Esophagus muscularis mucosa (tissue), 4 donors: ENCODE measurements at regions not wholly inside any gene's neighbourhood (a gene's known extent, or its start where the extent isn't known, plus 50 kb on each side); places are given as distances from the start of the nearest gene placed in this dataset.
A peak's percentile ranks its signal among the peaks of the same experiment; 100 is the strongest.

ENCODE experiments used
- DNase-seq: peaks from one replicate; pipeline ENCODE4 v3.0.0-alpha.2; 2017; ENCODE audit errors: extremely low spot score
- H3K27ac ChIP-seq, 4 donors: fragments of 200-600 bp; sonication (generic); replicated peaks in 1 of 4; 1 replicate in 3 of 4; 2 replicates in 1 of 4; pipeline ENCODE4 v1.5.1; 2016 to 2019; ENCODE audit warnings: mild to moderate bottlenecking in 1 of 4
- H3K27me3 ChIP-seq, 4 donors: fragments of 200-600 bp; sonication (generic); one replicate each; pipeline versions ENCODE4 v1.5.1 to v1.6.0; 2016 to 2019
- H3K36me3 ChIP-seq, 4 donors: fragments of 200-600 bp; sonication (generic); one replicate each; pipeline ENCODE4 v1.5.1; 2016 to 2019
- H3K4me1 ChIP-seq, 4 donors: fragments of 200-600 bp; sonication (generic); one replicate each; pipeline ENCODE4 v1.5.1; 2016 to 2019
- H3K4me3 ChIP-seq, 4 donors: fragments of 200-600 bp; sonication (generic); 1 replicate in 2 of 4; 2 replicates in 2 of 4; pipeline ENCODE4 v1.5.1; 2016 to 2019; ENCODE audit warnings: mild to moderate bottlenecking in 4 of 4, moderate library complexity in 1 of 4
- H3K9me3 ChIP-seq, 4 donors: fragments of 200-600 bp; sonication (generic); 1 replicate in 3 of 4; 2 replicates in 1 of 4; pipeline ENCODE4 v1.5.1; 2016 to 2019
- CTCF ChIP-seq, 3 experiments: fragments of 200-600 bp in 2 of 3; fragments of 450-650 bp in 1 of 3; sonication (generic) in 2 of 3; IDR thresholded peaks; one replicate each; pipeline ENCODE4 v1.5.1; 2017 to 2019; ENCODE audit warnings: antibody characterized with exemption in 3 of 3, mild to moderate bottlenecking in 2 of 3, moderate library complexity in 1 of 3
- EP300 ChIP-seq: sonication (generic); formaldehyde crosslinking; IDR thresholded peaks from one replicate; pipeline ENCODE4 v1.6.1; 2017; ENCODE audit warnings: antibody characterized with exemption
- POLR2A ChIP-seq: fragments of 450-650 bp; IDR thresholded peaks from one replicate; pipeline ENCODE4 v1.6.1; 2017; ENCODE audit warnings: antibody characterized with exemption, moderate library complexity, mild to moderate bottlenecking, low read depth
- POLR2AphosphoS5 ChIP-seq, 2 donors: sonication (generic); formaldehyde crosslinking; IDR thresholded peaks; one replicate each; pipeline ENCODE4 v1.6.1; 2017; ENCODE audit warnings: antibody characterized with exemption in 2 of 2
- WGBS: methylation state at CpG from one replicate; pipeline ENCODE4 v1.1.5; 2018; 5-methylcytosine and 5-hydroxymethylcytosine counted together
- intact Hi-C: fragments of 100-400 bp; cut with DNase I; formaldehyde crosslinking; loops from one replicate; pipeline ENCODE4 v1.15.1; 2023

- Histone ChIP-seq H3K4me1 (peaks cover 0 to 42% (median 26%) of the 10 kb centered on the region in 4 donors), H3K36me3 (no peaks in the 10 kb centered on the region), H3K27ac (no peak overlapping the region), H3K9me3 (no peaks in the 10 kb centered on the region), H3K4me3 (no peak overlapping the region), H3K27me3 (no peaks in the 10 kb centered on the region)
- TF ChIP-seq POLR2A: no peak
- TF ChIP-seq POLR2AphosphoS5 (IDR thresholded peaks at IDR 0.05): no peak
- TF ChIP-seq EP300: no peak
- no peak for TF ChIP-seq CTCF (IDR thresholded peaks at IDR 0.05)
- intact Hi-C loops: no loop called here
- WGBS: 53% methylated on average over 3 of the region's 3 CpGs
- DNase-seq: no peak
Measured at GRCh38 chr17:59503500-59503899, 61.9 kb upstream of the DHX40 start.

GRCh38 chr17:59504821-59505220 lies 60.6 kb upstream of the DHX40 start:
- 97% methylated on average over 4 of the region's 4 CpGs for WGBS
- DNase-seq: no peak

GRCh38 chr17:59505610-59506276 lies 59.7 kb upstream of the DHX40 start:
- DNase-seq: no peak
- Histone ChIP-seq H3K36me3 (no peaks in the 10 kb centered on the region), H3K4me3 (no peak overlapping the region), H3K4me1 (peaks cover 0 to 27% (median 18%) of the 10 kb centered on the region in 4 donors), H3K9me3 (no peaks in the 10 kb centered on the region), H3K27me3 (no peaks in the 10 kb centered on the region), H3K27ac (no peak overlapping the region)
- 86% methylated on average over 4 of the region's 4 CpGs for WGBS
- intact Hi-C loops: no loop called here
- TF ChIP-seq CTCF (IDR thresholded peaks at IDR 0.05) (no peak), POLR2AphosphoS5 (IDR thresholded peaks at IDR 0.05) (peak in 1 of 2 donors; percentile 37), EP300 (no peak), POLR2A (no peak)

More at GRCh38 chr17:59504821-59505220, 60.6 kb upstream of the DHX40 start:
- Histone ChIP-seq H3K27ac (no peak overlapping the region), H3K9me3 (no peaks in the 10 kb centered on the region), H3K4me1 (peaks cover 0 to 28% (median 21%) of the 10 kb centered on the region in 4 donors), H3K4me3 (no peak overlapping the region), H3K27me3 (no peaks in the 10 kb centered on the region), H3K36me3 (no peaks in the 10 kb centered on the region)
- TF ChIP-seq EP300: no peak
- no peak for TF ChIP-seq POLR2A
- no peak for TF ChIP-seq CTCF (IDR thresholded peaks at IDR 0.05)
- no peak for TF ChIP-seq POLR2AphosphoS5 (IDR thresholded peaks at IDR 0.05)
- intact Hi-C loops: no loop called here

GRCh38 chr17:59506894-59507726 lies 58.3 kb upstream of the DHX40 start:
- TF ChIP-seq POLR2AphosphoS5 (IDR thresholded peaks at IDR 0.05) (no peak), CTCF (IDR thresholded peaks at IDR 0.05) (no peak), EP300 (no peak), POLR2A (no peak)
- 81% methylated on average over 9 of the region's 9 CpGs for WGBS
- peaks cover 0 to 24% (median 18%) of the 10 kb centered on the region in 4 donors for H3K4me1 ChIP-seq
- H3K36me3 ChIP-seq: no peaks in the 10 kb centered on the region
- DNase-seq: no peak
- H3K4me3 ChIP-seq: no peak overlapping the region
- no peaks in the 10 kb centered on the region for H3K9me3 ChIP-seq
- intact Hi-C loops: no loop called here
- H3K27ac ChIP-seq: no peak overlapping the region
- H3K27me3 ChIP-seq: no peaks in the 10 kb centered on the region
